Brain microvascular endothelial cell (primary cell): ENCODE measurements at regions not wholly inside any gene's neighbourhood (a gene's known extent, or its start where the extent isn't known, plus 50 kb on each side); places are given as distances from the start of the nearest gene placed in this dataset.
"Not testable (repeated sequence)": the region's sequence is repeated elsewhere in the genome, so short reads cannot be mapped to it uniquely, and the experiment has no call there.

Experiments
- DNase-seq: peaks from one replicate; pipeline ENCODE4 v3.0.0-alpha.2; 2020
- H3K27ac ChIP-seq: fragments of 250-450 bp; sonication (Bioruptor Pico); 2 replicates; pipeline ENCODE4 v1.5.1; 2020; ENCODE audit warnings: mild to moderate bottlenecking, moderate library complexity
- H3K27me3 ChIP-seq: fragments of 250-450 bp; sonication (Bioruptor Pico); replicated peaks from 2 replicates; pipeline ENCODE4 v1.5.1; 2020; ENCODE audit warnings: mild to moderate bottlenecking
- H3K36me3 ChIP-seq: fragments of 250-450 bp; sonication (Bioruptor Pico); replicated peaks from 2 replicates; pipeline ENCODE4 v1.5.1; 2020; ENCODE audit warnings: mild to moderate bottlenecking
- H3K4me3 ChIP-seq: 2 replicates; pipeline ENCODE4 v1.5.1; 2011; ENCODE audit warnings: low read depth, mild to moderate bottlenecking, control low read depth, low read length, moderate library complexity
- CTCF ChIP-seq: IDR thresholded peaks from 2 replicates; pipeline ENCODE4 v1.5.1; 2011; ENCODE audit warnings: low read depth, mild to moderate bottlenecking, moderate library complexity, low read length, control low read depth, inconsistent platforms; ENCODE audit errors: missing control alignments
- in situ Hi-C: cut with HindIII; loops from 2 replicates; pipeline ENCODE4 v1.10.0; 2017; ENCODE audit warnings: low sequenced_read_pairs, low pct_ligation_motif_present

- DNase-seq = no peak
- in situ Hi-C loops = no loop called here
- H3K27me3 ChIP-seq = no peaks in the 10 kb centered on the region
- no peaks in the 10 kb centered on the region for H3K36me3 ChIP-seq
- no peak overlapping the region for H3K4me3 ChIP-seq
- H3K27ac ChIP-seq = no peak overlapping the region
- no peak for TF ChIP-seq CTCF
Measured at GRCh38 chr2:428591-428990, 140.7 kb upstream of the ALKAL2 start.

GRCh38 chr2:426696-427095 lies 138.8 kb upstream of the ALKAL2 start:
- H3K4me3 ChIP-seq, H3K27me3 ChIP-seq, H3K27ac ChIP-seq, H3K36me3 ChIP-seq, in situ Hi-C loops, DNase-seq: not testable (repeated sequence)

GRCh38 chr2:425947-426346 lies 138.1 kb upstream of the ALKAL2 start:
- Histone ChIP-seq H3K27ac (no peak overlapping the region), H3K4me3 (no peak overlapping the region), H3K27me3 (no peaks in the 10 kb centered on the region), H3K36me3 (no peaks in the 10 kb centered on the region)
- no peak for DNase-seq
- TF ChIP-seq CTCF = no peak
- in situ Hi-C loops = no loop called here

GRCh38 chr2:425243-425642 lies 137.4 kb upstream of the ALKAL2 start:
- no peak overlapping the region for H3K27ac ChIP-seq
- in situ Hi-C loops = no loop called here

GRCh38 chr2:424306-425171 lies 136.6 kb upstream of the ALKAL2 start:
- Histone ChIP-seq H3K4me3 (no peak overlapping the region), H3K27me3 (no peaks in the 10 kb centered on the region), H3K36me3 (no peaks in the 10 kb centered on the region), H3K27ac (peak overlapping the region; percentile 23)
- in situ Hi-C loops = no loop called here
- DNase-seq = peak; percentile 57
- no peak for TF ChIP-seq CTCF

More at GRCh38 chr2:425243-425642, 137.4 kb upstream of the ALKAL2 start:
- Histone ChIP-seq H3K27me3 (no peaks in the 10 kb centered on the region), H3K4me3 (no peak overlapping the region), H3K36me3 (no peaks in the 10 kb centered on the region)
- no peak for DNase-seq
- no peak for TF ChIP-seq CTCF

- no peaks in the 10 kb centered on the region for H3K27me3 ChIP-seq
- DNase-seq = no peak
- no peak for TF ChIP-seq CTCF
- no peak overlapping the region for H3K4me3 ChIP-seq
- H3K27ac ChIP-seq = no peak overlapping the region
- in situ Hi-C loops = no loop called here
- no peaks in the 10 kb centered on the region for H3K36me3 ChIP-seq
Measured at GRCh38 chr2:423479-423878, 135.6 kb upstream of the ALKAL2 start.
